HEK293 (cell line): ENCODE measurements at regions not wholly inside any gene's neighbourhood (a gene's known extent, or its start where the extent isn't known, plus 50 kb on each side); places are given as distances from the start of the nearest gene placed in this dataset.
A peak's percentile ranks its signal among the peaks of the same experiment; 100 is the strongest.

Experiments used
- CTCF ChIA-PET: fragments of 350-600 bp; formaldehyde crosslinking; extraction: SDS; loops from one replicate; lab custom pipeline; 2021; ENCODE audit warnings: antibody characterized with exemption; lab: Yijun Ruan, JAX
- POLR2A ChIA-PET: fragments of 300-600 bp; formaldehyde crosslinking; extraction: SDS; loops from one replicate; lab custom pipeline; 2020; ENCODE audit warnings: antibody characterized with exemption, inconsistent platforms; lab: Yijun Ruan, JAX
- H3K27ac ChIP-seq: fragments of 200-500 bp; sonication (Bioruptor generic); 2 replicates; pipeline ENCODE4 v1.5.1; 2014; ENCODE audit warnings: low read depth, low read length, control low read depth, inconsistent platforms; ENCODE audit errors: extremely low read depth
- H3K36me3 ChIP-seq, 2 experiments: fragments of 200-500 bp in 1 of 2; sonication (Bioruptor generic) in 1 of 2; 1 replicate in 1 of 2; 2 replicates in 1 of 2; pipeline ENCODE4 v1.5.1; 2014 to 2017; ENCODE audit warnings: inconsistent platforms in 2 of 2, low read length in 2 of 2; ENCODE audit not compliant: control insufficient read depth in 2 of 2, insufficient read depth in 1 of 2
- H3K4me1 ChIP-seq: fragments of 200-500 bp; sonication (Bioruptor generic); 2 replicates; pipeline ENCODE4 v1.5.1; 2014; ENCODE audit warnings: mild to moderate bottlenecking, low read length, inconsistent platforms; ENCODE audit not compliant: control insufficient read depth, insufficient read depth
- H3K4me3 ChIP-seq: 2 replicates; pipeline ENCODE4 v1.5.1; 2011; ENCODE audit warnings: low read depth, mild to moderate bottlenecking, control low read depth, low read length, moderate library complexity
- H3K9me3 ChIP-seq: fragments of 200-500 bp; sonication (Bioruptor generic); 2 replicates; pipeline ENCODE4 v1.5.1; 2014; ENCODE audit warnings: low read depth, low read length, inconsistent platforms; ENCODE audit not compliant: control insufficient read depth, insufficient read depth
- PRDM1 ChIP-seq: fragments of 450-650 bp; formaldehyde crosslinking; IDR thresholded peaks from 2 replicates; pipeline ENCODE4; 2016; ENCODE audit warnings: missing biosample characterization, missing genetic modification characterization
- ZEB2 ChIP-seq: fragments of 450-650 bp; formaldehyde crosslinking; IDR thresholded peaks from 2 replicates; pipeline ENCODE4 v1.5.1; 2016; ENCODE audit warnings: missing biosample characterization, missing genetic modification characterization
- ZFHX2 ChIP-seq: fragments of 450-650 bp; formaldehyde crosslinking; conservative IDR thresholded peaks from 2 replicates; pipeline ENCODE4 v1.5.1; 2016; ENCODE audit warnings: missing biosample characterization, missing genetic modification characterization
- ZNF174 ChIP-seq: fragments of 450-650 bp; formaldehyde crosslinking; IDR thresholded peaks from 2 replicates; pipeline ENCODE4 v1.5.0; 2017; ENCODE audit warnings: missing biosample characterization, mild to moderate bottlenecking, missing genetic modification characterization
- ZNF501 ChIP-seq: fragments of 450-650 bp; formaldehyde crosslinking; IDR thresholded peaks from 2 replicates; pipeline ENCODE4 v1.5.1; 2016; ENCODE audit warnings: missing biosample characterization, missing genetic modification characterization
- ZNF621 ChIP-seq: fragments of 450-650 bp; formaldehyde crosslinking; IDR thresholded peaks from 2 replicates; pipeline ENCODE4 v1.5.1; 2017; ENCODE audit warnings: missing biosample characterization, missing genetic modification characterization
- ZNF776 ChIP-seq: fragments of 450-650 bp; formaldehyde crosslinking; IDR thresholded peaks from 2 replicates; pipeline ENCODE4 v1.5.0; 2017; ENCODE audit warnings: missing biosample characterization, missing genetic modification characterization, borderline replicate concordance
- ZNF837 ChIP-seq: fragments of 450-650 bp; formaldehyde crosslinking; IDR thresholded peaks from 2 replicates; pipeline ENCODE4 v1.5.1; 2016; ENCODE audit warnings: missing biosample characterization, missing genetic modification characterization
- TF ChIP-seq, protein P1 (sequence below): IDR thresholded peaks from 2 replicates; pipeline ENCODE4 v1.6.1; 2011; ENCODE audit warnings: mild to moderate bottlenecking, low read depth, low read length, borderline replicate concordance
- TF ChIP-seq, protein P2 (sequence below): fragments of 450-650 bp; formaldehyde crosslinking; IDR thresholded peaks from 2 replicates; pipeline ENCODE4 v1.5.1; 2016; ENCODE audit warnings: missing biosample characterization, missing genetic modification characterization, low read depth
- TF ChIP-seq, protein P3 (sequence below): fragments of 450-650 bp; formaldehyde crosslinking; IDR thresholded peaks from 2 replicates; pipeline ENCODE4 v1.5.1; 2016; ENCODE audit warnings: missing biosample characterization, missing genetic modification characterization, borderline replicate concordance
- TF ChIP-seq, protein P4 (sequence below): fragments of 450-650 bp; formaldehyde crosslinking; IDR thresholded peaks from 2 replicates; pipeline ENCODE4 v1.5.1; 2016; ENCODE audit warnings: missing biosample characterization, missing genetic modification characterization
- TF ChIP-seq, protein P5 (sequence below): fragments of 450-650 bp; formaldehyde crosslinking; optimal IDR thresholded peaks from 2 replicates; pipeline ENCODE3; 2016; ENCODE audit warnings: missing biosample characterization, mild to moderate bottlenecking, missing genetic modification characterization

DNA sequence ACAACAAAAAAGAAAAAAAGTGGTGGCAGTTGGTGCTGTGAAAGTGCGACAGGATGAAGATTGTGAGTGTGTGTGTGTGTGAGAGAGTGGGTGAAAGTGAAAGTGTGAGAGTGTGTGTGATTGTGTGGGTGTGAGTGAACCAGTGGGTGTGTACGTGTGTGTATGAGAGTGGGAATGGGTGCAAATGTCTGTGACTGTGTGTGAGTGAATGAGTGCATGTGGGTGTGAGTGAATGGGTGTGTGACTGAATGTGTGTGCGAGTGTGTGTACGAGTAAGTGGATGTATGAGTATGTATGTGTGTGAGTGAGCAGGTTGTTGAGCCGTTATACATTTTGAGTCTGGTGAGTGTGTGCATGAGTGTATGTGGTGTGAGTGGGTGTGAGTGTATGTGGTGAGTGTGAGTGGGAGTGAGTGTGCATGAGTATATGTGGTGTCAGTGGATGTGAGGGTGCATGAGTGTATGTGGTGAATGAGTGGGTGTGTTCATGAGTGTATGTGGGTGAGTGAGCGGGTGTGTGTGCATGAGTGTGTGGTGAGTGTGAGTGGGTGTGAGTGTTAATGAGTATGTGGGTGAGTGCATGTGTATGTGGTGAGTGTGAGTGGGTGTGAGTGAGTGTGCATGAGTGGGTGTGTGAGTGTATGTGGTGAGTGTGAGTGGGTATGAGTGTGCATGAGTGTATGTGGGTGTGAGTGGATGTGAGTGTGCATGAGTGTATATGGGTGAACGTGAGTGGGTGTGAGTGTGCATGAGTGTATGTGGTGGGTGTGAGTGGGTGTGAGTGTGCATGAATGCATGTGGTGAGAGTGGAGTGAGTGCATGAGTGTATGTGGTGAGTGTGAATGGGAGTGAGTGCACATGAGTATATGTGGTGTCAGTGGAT is 69.3 kb upstream of the HPCAL1 start (continued):
- TF ChIP-seq, protein P1, sequence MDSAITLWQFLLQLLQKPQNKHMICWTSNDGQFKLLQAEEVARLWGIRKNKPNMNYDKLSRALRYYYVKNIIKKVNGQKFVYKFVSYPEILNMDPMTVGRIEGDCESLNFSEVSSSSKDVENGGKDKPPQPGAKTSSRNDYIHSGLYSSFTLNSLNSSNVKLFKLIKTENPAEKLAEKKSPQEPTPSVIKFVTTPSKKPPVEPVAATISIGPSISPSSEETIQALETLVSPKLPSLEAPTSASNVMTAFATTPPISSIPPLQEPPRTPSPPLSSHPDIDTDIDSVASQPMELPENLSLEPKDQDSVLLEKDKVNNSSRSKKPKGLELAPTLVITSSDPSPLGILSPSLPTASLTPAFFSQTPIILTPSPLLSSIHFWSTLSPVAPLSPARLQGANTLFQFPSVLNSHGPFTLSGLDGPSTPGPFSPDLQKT: no peak
- TF ChIP-seq, protein P2, sequence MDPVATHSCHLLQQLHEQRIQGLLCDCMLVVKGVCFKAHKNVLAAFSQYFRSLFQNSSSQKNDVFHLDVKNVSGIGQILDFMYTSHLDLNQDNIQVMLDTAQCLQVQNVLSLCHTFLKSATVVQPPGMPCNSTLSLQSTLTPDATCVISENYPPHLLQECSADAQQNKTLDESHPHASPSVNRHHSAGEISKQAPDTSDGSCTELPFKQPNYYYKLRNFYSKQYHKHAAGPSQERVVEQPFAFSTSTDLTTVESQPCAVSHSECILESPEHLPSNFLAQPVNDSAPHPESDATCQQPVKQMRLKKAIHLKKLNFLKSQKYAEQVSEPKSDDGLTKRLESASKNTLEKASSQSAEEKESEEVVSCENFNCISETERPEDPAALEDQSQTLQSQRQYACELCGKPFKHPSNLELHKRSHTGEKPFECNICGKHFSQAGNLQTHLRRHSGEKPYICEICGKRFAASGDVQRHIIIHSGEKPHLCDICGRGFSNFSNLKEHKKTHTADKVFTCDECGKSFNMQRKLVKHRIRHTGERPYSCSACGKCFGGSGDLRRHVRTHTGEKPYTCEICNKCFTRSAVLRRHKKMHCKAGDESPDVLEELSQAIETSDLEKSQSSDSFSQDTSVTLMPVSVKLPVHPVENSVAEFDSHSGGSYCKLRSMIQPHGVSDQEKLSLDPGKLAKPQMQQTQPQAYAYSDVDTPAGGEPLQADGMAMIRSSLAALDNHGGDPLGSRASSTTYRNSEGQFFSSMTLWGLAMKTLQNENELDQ: no peak
- TF ChIP-seq ZNF621 (tag by site-specific recombination) (no peak), PRDM1 (tag by site-specific recombination) (peak; percentile 99), ZFHX2 (tag by site-specific recombination) (peak; percentile 100), ZNF837 (tag by site-specific recombination) (no peak)

DNA sequence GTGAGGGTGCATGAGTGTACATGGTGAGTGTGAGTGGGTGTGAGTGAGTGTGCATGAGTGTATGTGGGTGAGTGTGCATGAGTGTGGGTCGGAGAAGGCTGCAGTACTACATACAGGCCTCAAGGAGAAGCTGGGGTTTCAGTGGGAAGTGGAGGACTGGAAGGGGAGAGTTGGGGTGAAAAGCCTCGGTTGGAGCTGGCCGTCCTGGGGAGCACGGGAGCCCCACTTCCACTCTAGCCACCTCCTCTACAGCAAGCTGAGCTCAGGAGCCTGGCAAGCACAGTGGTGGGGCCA is 68.7 kb upstream of the HPCAL1 start:
- CTCF ChIA-PET: interaction anchor here (0.7 kb wide), 1 partner anchor 1360 kb away, joined by 5 read pairs; no protein-coding TSS in a partner anchor
- TF ChIP-seq, protein P3, sequence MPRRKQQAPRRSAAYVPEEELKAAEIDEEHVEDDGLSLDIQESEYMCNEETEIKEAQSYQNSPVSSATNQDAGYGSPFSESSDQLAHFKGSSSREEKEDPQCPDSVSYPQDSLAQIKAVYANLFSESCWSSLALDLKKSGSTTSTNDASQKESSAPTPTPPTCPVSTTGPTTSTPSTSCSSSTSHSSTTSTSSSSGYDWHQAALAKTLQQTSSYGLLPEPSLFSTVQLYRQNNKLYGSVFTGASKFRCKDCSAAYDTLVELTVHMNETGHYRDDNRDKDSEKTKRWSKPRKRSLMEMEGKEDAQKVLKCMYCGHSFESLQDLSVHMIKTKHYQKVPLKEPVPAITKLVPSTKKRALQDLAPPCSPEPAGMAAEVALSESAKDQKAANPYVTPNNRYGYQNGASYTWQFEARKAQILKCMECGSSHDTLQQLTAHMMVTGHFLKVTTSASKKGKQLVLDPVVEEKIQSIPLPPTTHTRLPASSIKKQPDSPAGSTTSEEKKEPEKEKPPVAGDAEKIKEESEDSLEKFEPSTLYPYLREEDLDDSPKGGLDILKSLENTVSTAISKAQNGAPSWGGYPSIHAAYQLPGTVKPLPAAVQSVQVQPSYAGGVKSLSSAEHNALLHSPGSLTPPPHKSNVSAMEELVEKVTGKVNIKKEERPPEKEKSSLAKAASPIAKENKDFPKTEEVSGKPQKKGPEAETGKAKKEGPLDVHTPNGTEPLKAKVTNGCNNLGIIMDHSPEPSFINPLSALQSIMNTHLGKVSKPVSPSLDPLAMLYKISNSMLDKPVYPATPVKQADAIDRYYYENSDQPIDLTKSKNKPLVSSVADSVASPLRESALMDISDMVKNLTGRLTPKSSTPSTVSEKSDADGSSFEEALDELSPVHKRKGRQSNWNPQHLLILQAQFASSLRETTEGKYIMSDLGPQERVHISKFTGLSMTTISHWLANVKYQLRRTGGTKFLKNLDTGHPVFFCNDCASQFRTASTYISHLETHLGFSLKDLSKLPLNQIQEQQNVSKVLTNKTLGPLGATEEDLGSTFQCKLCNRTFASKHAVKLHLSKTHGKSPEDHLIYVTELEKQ (tag by site-specific recombination): no peak
- TF ChIP-seq, protein P4, sequence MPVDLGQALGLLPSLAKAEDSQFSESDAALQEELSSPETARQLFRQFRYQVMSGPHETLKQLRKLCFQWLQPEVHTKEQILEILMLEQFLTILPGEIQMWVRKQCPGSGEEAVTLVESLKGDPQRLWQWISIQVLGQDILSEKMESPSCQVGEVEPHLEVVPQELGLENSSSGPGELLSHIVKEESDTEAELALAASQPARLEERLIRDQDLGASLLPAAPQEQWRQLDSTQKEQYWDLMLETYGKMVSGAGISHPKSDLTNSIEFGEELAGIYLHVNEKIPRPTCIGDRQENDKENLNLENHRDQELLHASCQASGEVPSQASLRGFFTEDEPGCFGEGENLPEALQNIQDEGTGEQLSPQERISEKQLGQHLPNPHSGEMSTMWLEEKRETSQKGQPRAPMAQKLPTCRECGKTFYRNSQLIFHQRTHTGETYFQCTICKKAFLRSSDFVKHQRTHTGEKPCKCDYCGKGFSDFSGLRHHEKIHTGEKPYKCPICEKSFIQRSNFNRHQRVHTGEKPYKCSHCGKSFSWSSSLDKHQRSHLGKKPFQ (tag by site-specific recombination): 0 out of 2 replicates have a peak, but pooled peaks have one; percentile 77
- no peak for TF ChIP-seq ZEB2 (tag by site-specific recombination)
- no peak for TF ChIP-seq ZNF501 (tag by site-specific recombination)
- TF ChIP-seq, protein P5, sequence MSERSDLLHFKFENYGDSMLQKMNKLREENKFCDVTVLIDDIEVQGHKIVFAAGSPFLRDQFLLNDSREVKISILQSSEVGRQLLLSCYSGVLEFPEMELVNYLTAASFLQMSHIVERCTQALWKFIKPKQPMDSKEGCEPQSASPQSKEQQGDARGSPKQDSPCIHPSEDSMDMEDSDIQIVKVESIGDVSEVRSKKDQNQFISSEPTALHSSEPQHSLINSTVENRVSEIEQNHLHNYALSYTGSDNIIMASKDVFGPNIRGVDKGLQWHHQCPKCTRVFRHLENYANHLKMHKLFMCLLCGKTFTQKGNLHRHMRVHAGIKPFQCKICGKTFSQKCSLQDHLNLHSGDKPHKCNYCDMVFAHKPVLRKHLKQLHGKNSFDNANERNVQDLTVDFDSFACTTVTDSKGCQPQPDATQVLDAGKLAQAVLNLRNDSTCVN (tag by site-specific recombination): no peak
- no peak for TF ChIP-seq ZNF174 (tag by site-specific recombination)
- TF ChIP-seq ZNF776 (tag by site-specific recombination): 0 out of 2 replicates have a peak, but pooled peaks have one; percentile 2
- no peak overlapping the region for H3K4me3 ChIP-seq
- H3K36me3 ChIP-seq: no peaks in the 10 kb centered on the region
- H3K4me1 ChIP-seq: no peaks in the 10 kb centered on the region
- H3K9me3 ChIP-seq: no peaks in the 10 kb centered on the region
- POLR2A ChIA-PET: no interaction called here
- H3K27ac ChIP-seq: no peak overlapping the region
